ENCODE measurements at regions not wholly inside any gene's neighbourhood (a gene's known extent, or its start where the extent isn't known, plus 50 kb on each side); places are given as distances from the start of the nearest gene placed in this dataset.

- Mint-ChIP-seq H3K27ac (no peak overlapping the region), H3K27me3 (no peaks in the 10 kb centered on the region), H3K4me1 (no peaks in the 10 kb centered on the region), H3K36me3 (ENCODE audit: low read depth) (no peaks in the 10 kb centered on the region), H3K4me3 (no peak overlapping the region)
- DNase-seq = no peak
- ATAC-seq = no peak
- no peaks in the 10 kb centered on the region for H3K9me3 ChIP-seq (ENCODE audit: control insufficient read depth, low read length, poor library complexity, severe bottlenecking)
Measured at GRCh38 chr6:97644353-97644752, 361.3 kb upstream of the MMS22L start.

GRCh38 chr6:97645757-97646156, 362.7 kb upstream of the MMS22L start:
- Mint-ChIP-seq H3K4me1 (no peaks in the 10 kb centered on the region), H3K36me3 (ENCODE audit: low read depth) (no peaks in the 10 kb centered on the region), H3K27ac (no peak overlapping the region), H3K4me3 (no peak overlapping the region), H3K27me3 (no peaks in the 10 kb centered on the region)
- DNase-seq = no peak
- no peaks in the 10 kb centered on the region for H3K9me3 ChIP-seq (ENCODE audit: control insufficient read depth, low read length, poor library complexity, severe bottlenecking)
- ATAC-seq = no peak

- Mint-ChIP-seq H3K4me3 (no peak overlapping the region), H3K27ac (no peak overlapping the region), H3K4me1 (no peaks in the 10 kb centered on the region), H3K27me3 (no peaks in the 10 kb centered on the region), H3K36me3 (ENCODE audit: low read depth) (no peaks in the 10 kb centered on the region)
- no peaks in the 10 kb centered on the region for H3K9me3 ChIP-seq (ENCODE audit: control insufficient read depth, low read length, poor library complexity, severe bottlenecking)
- no peak for ATAC-seq
- no peak for DNase-seq
Measured at GRCh38 chr6:97653076-97653475, 370.1 kb upstream of the MMS22L start.

GRCh38 chr6:97653517-97653916, 370.5 kb upstream of the MMS22L start:
- H3K9me3 ChIP-seq (ENCODE audit: control insufficient read depth, low read length, poor library complexity, severe bottlenecking) = no peaks in the 10 kb centered on the region
- no peaks in the 10 kb centered on the region for H3K4me1 Mint-ChIP-seq
- no peak for DNase-seq
- no peak for ATAC-seq
- H3K27me3 Mint-ChIP-seq = no peaks in the 10 kb centered on the region
- no peak overlapping the region for H3K4me3 Mint-ChIP-seq
- no peaks in the 10 kb centered on the region for H3K36me3 Mint-ChIP-seq (ENCODE audit: low read depth)
- no peak overlapping the region for H3K27ac Mint-ChIP-seq

- H3K27ac Mint-ChIP-seq = no peak overlapping the region
- no peaks in the 10 kb centered on the region for H3K27me3 Mint-ChIP-seq
- DNase-seq (no peak), ATAC-seq (no peak)
- H3K9me3 ChIP-seq (ENCODE audit: control insufficient read depth, low read length, poor library complexity, severe bottlenecking) = no peaks in the 10 kb centered on the region
- no peaks in the 10 kb centered on the region for H3K4me1 Mint-ChIP-seq
- H3K36me3 Mint-ChIP-seq (ENCODE audit: low read depth) = no peaks in the 10 kb centered on the region
- H3K4me3 Mint-ChIP-seq = no peak overlapping the region
Measured at GRCh38 chr6:97654674-97655073, 371.7 kb upstream of the MMS22L start.

- H3K36me3 Mint-ChIP-seq (ENCODE audit: low read depth) = no peaks in the 10 kb centered on the region
Measured at GRCh38 chr6:97656236-97656635, 373.2 kb upstream of the MMS22L start.

GRCh38 chr6:97656706-97657350, 373.8 kb upstream of the MMS22L start:
- H3K27me3 Mint-ChIP-seq = no peaks in the 10 kb centered on the region
- no peak for ATAC-seq

More at GRCh38 chr6:97656236-97656635, 373.2 kb upstream of the MMS22L start:
- H3K4me3 Mint-ChIP-seq = no peak overlapping the region
- H3K4me1 Mint-ChIP-seq = no peaks in the 10 kb centered on the region
- no peak for DNase-seq
- ATAC-seq = no peak
- no peaks in the 10 kb centered on the region for H3K27me3 Mint-ChIP-seq
- no peaks in the 10 kb centered on the region for H3K9me3 ChIP-seq (ENCODE audit: control insufficient read depth, low read length, poor library complexity, severe bottlenecking)
- no peak overlapping the region for H3K27ac Mint-ChIP-seq

GRCh38 chr6:97658090-97658489, 375.1 kb upstream of the MMS22L start:
- Mint-ChIP-seq H3K36me3 (ENCODE audit: low read depth) (no peaks in the 10 kb centered on the region), H3K27me3 (no peaks in the 10 kb centered on the region), H3K4me1 (no peaks in the 10 kb centered on the region), H3K27ac (no peak overlapping the region), H3K4me3 (no peak overlapping the region)
- DNase-seq (no peak), ATAC-seq (no peak)
- no peaks in the 10 kb centered on the region for H3K9me3 ChIP-seq (ENCODE audit: control insufficient read depth, low read length, poor library complexity, severe bottlenecking)

More at GRCh38 chr6:97656706-97657350, 373.8 kb upstream of the MMS22L start:
- H3K27ac Mint-ChIP-seq = no peak overlapping the region
- no peaks in the 10 kb centered on the region for H3K9me3 ChIP-seq (ENCODE audit: control insufficient read depth, low read length, poor library complexity, severe bottlenecking)
- no peak for DNase-seq
- no peaks in the 10 kb centered on the region for H3K4me1 Mint-ChIP-seq
- no peak overlapping the region for H3K4me3 Mint-ChIP-seq
- no peaks in the 10 kb centered on the region for H3K36me3 Mint-ChIP-seq (ENCODE audit: low read depth)

GRCh38 chr6:97663252-97663651, 380.2 kb upstream of the MMS22L start:
- no peaks in the 10 kb centered on the region for H3K36me3 Mint-ChIP-seq (ENCODE audit: low read depth)
- ATAC-seq = no peak
- no peaks in the 10 kb centered on the region for H3K9me3 ChIP-seq (ENCODE audit: control insufficient read depth, low read length, poor library complexity, severe bottlenecking)
- H3K4me3 Mint-ChIP-seq = no peak overlapping the region
- H3K4me1 Mint-ChIP-seq = no peaks in the 10 kb centered on the region
- H3K27me3 Mint-ChIP-seq = no peaks in the 10 kb centered on the region
- DNase-seq = no peak
- no peak overlapping the region for H3K27ac Mint-ChIP-seq

GRCh38 chr6:97665446-97665845, 382.4 kb upstream of the MMS22L start:
- no peaks in the 10 kb centered on the region for H3K4me1 Mint-ChIP-seq
- H3K9me3 ChIP-seq (ENCODE audit: control insufficient read depth, low read length, poor library complexity, severe bottlenecking) = no peaks in the 10 kb centered on the region
- ATAC-seq = no peak
- no peaks in the 10 kb centered on the region for H3K27me3 Mint-ChIP-seq
- no peak overlapping the region for H3K4me3 Mint-ChIP-seq
- no peak overlapping the region for H3K27ac Mint-ChIP-seq
- no peak for DNase-seq
- H3K36me3 Mint-ChIP-seq (ENCODE audit: low read depth) = no peaks in the 10 kb centered on the region

GRCh38 chr6:97666889-97667288, 383.9 kb upstream of the MMS22L start:
- H3K36me3 Mint-ChIP-seq (ENCODE audit: low read depth) = no peaks in the 10 kb centered on the region
- no peaks in the 10 kb centered on the region for H3K4me1 Mint-ChIP-seq
- no peaks in the 10 kb centered on the region for H3K27me3 Mint-ChIP-seq
- no peak overlapping the region for H3K4me3 Mint-ChIP-seq
- DNase-seq = no peak
- H3K9me3 ChIP-seq (ENCODE audit: control insufficient read depth, low read length, poor library complexity, severe bottlenecking) = no peaks in the 10 kb centered on the region
- no peak for ATAC-seq
- H3K27ac Mint-ChIP-seq = no peak overlapping the region

GRCh38 chr6:97668716-97669115, 385.7 kb upstream of the MMS22L start:
- Mint-ChIP-seq H3K36me3 (ENCODE audit: low read depth) (no peaks in the 10 kb centered on the region), H3K4me1 (no peaks in the 10 kb centered on the region)
- no peak for ATAC-seq

GRCh38 chr6:97669191-97670031, 386.4 kb upstream of the MMS22L start:
- Mint-ChIP-seq H3K4me1 (no peaks in the 10 kb centered on the region), H3K27ac (no peak overlapping the region), H3K27me3 (no peaks in the 10 kb centered on the region), H3K4me3 (no peak overlapping the region), H3K36me3 (ENCODE audit: low read depth) (no peaks in the 10 kb centered on the region)
- ATAC-seq = no peak
- no peak for DNase-seq
- H3K9me3 ChIP-seq (ENCODE audit: control insufficient read depth, low read length, poor library complexity, severe bottlenecking) = no peaks in the 10 kb centered on the region

More at GRCh38 chr6:97668716-97669115, 385.7 kb upstream of the MMS22L start:
- Mint-ChIP-seq H3K27me3 (no peaks in the 10 kb centered on the region), H3K4me3 (no peak overlapping the region), H3K27ac (no peak overlapping the region)
- no peaks in the 10 kb centered on the region for H3K9me3 ChIP-seq (ENCODE audit: control insufficient read depth, low read length, poor library complexity, severe bottlenecking)
- no peak for DNase-seq

- DNase-seq (no peak), ATAC-seq (no peak)
- Mint-ChIP-seq H3K27ac (no peak overlapping the region), H3K4me1 (no peaks in the 10 kb centered on the region), H3K4me3 (no peak overlapping the region), H3K36me3 (ENCODE audit: low read depth) (no peaks in the 10 kb centered on the region), H3K27me3 (no peaks in the 10 kb centered on the region)
- H3K9me3 ChIP-seq (ENCODE audit: control insufficient read depth, low read length, poor library complexity, severe bottlenecking) = no peaks in the 10 kb centered on the region
Measured at GRCh38 chr6:97674802-97675201, 391.8 kb upstream of the MMS22L start.

All from T-helper 17 cell (primary cell).